Fibroblast of villous mesenchyme (primary cell): ENCODE measurements at regions not wholly inside any gene's neighbourhood (a gene's known extent, or its start where the extent isn't known, plus 50 kb on each side); places are given as distances from the start of the nearest gene placed in this dataset.

Experiments
- DNase-seq: peaks from one replicate; pipeline ENCODE4 v3.0.0-alpha.2; 2010; ENCODE audit warnings: low read depth
- H3K4me3 ChIP-seq: 2 replicates; pipeline ENCODE4 v1.5.1; 2011; ENCODE audit warnings: low read depth, mild to moderate bottlenecking, low read length
- CTCF ChIP-seq: IDR thresholded peaks from 2 replicates; pipeline ENCODE4 v1.5.1; 2012; ENCODE audit warnings: low read depth, mild to moderate bottlenecking, low read length; ENCODE audit not compliant: insufficient read depth

GRCh38 chr12:124623344-124624035 is 56.1 kb upstream of the NCOR2 start:
- DNase-seq, result no peak
- TF ChIP-seq CTCF, result no peak
- H3K4me3 ChIP-seq, result no peak overlapping the region

GRCh38 chr12:124622764-124623163 is 55.4 kb upstream of the NCOR2 start:
- TF ChIP-seq CTCF, result no peak
- H3K4me3 ChIP-seq, result no peak overlapping the region
- no peak for DNase-seq

GRCh38 chr12:124622331-124622730 is 54.9 kb upstream of the NCOR2 start:
- DNase-seq, result no peak
- H3K4me3 ChIP-seq, result no peak overlapping the region
- TF ChIP-seq CTCF, result no peak

- no peak overlapping the region for H3K4me3 ChIP-seq
Measured at GRCh38 chr12:124621296-124621660, 53.9 kb upstream of the NCOR2 start.

GRCh38 chr12:124620606-124621295 is 53.3 kb upstream of the NCOR2 start:
- no peak overlapping the region for H3K4me3 ChIP-seq
- DNase-seq, result peak; percentile 41

More at GRCh38 chr12:124621296-124621660, 53.9 kb upstream of the NCOR2 start:
- TF ChIP-seq CTCF, result no peak
- no peak for DNase-seq

GRCh38 chr12:124618291-124618902 is 51.0 kb upstream of the NCOR2 start:
- DNase-seq, result no peak

More at GRCh38 chr12:124620606-124621295, 53.3 kb upstream of the NCOR2 start:
- no peak for TF ChIP-seq CTCF

More at GRCh38 chr12:124618291-124618902, 51.0 kb upstream of the NCOR2 start:
- no peak overlapping the region for H3K4me3 ChIP-seq
- no peak for TF ChIP-seq CTCF
